CD4-positive, CD25-positive, alpha-beta regulatory T cell (primary cell): ENCODE measurements at regions not wholly inside any gene's neighbourhood (a gene's known extent, or its start where the extent isn't known, plus 50 kb on each side); places are given as distances from the start of the nearest gene placed in this dataset.
"Not testable (repeated sequence)": the region's sequence is repeated elsewhere in the genome, so short reads cannot be mapped to it uniquely, and the experiment has no call there.

Experiments
- ATAC-seq, 2 donors: fragments of 150-1000 bp; cut with Tn5 transposase; one replicate each; pipeline ENCODE4 v1.10.0; 2021; ENCODE audit warnings: low read depth in 2 of 2, moderate number of reproducible peaks in 2 of 2, moderate library complexity in 1 of 2
- DNase-seq, 3 donors: peaks; one replicate each; pipeline versions ENCODE4 v3.0.0 to v3.0.0-alpha.2; 2012 to 2022; ENCODE audit warnings: mixed read lengths in 1 of 3
- H3K27ac ChIP-seq: one replicate; pipeline ENCODE4 v1.7.0; 2013; ENCODE audit warnings: mild to moderate bottlenecking, low read length; ENCODE audit not compliant: insufficient read depth, poor library complexity, severe bottlenecking
- H3K27me3 ChIP-seq: one replicate; pipeline ENCODE4 v1.7.0; 2013; ENCODE audit warnings: low read length; ENCODE audit not compliant: control insufficient read depth, insufficient read depth
- H3K36me3 ChIP-seq: one replicate; pipeline ENCODE4 v1.7.0; 2013; ENCODE audit warnings: mild to moderate bottlenecking, low read length, moderate library complexity; ENCODE audit not compliant: control insufficient read depth, insufficient read depth
- H3K4me1 ChIP-seq: 2 replicates; pipeline ENCODE4 v1.7.0; 2013; ENCODE audit warnings: mild to moderate bottlenecking, low read length; ENCODE audit not compliant: insufficient read depth, control insufficient read depth, poor library complexity, severe bottlenecking
- H3K4me3 ChIP-seq: one replicate; pipeline ENCODE4 v1.7.0; 2013; ENCODE audit warnings: low read depth, mild to moderate bottlenecking, low read length, moderate library complexity
- H3K9me3 ChIP-seq, 2 experiments: 1 replicate in 1 of 2; 2 replicates in 1 of 2; pipeline ENCODE4 v1.7.0; 2013; ENCODE audit warnings: low read length in 2 of 2, mild to moderate bottlenecking in 1 of 2, moderate library complexity in 1 of 2; ENCODE audit not compliant: control insufficient read depth in 2 of 2
- H3K27ac Mint-ChIP-seq, 3 donors: one replicate each; pipeline ENCODE4 v1.8.0; 2020 to 2022; ENCODE audit warnings: mild to moderate bottlenecking in 3 of 3, mixed read lengths in 3 of 3, moderate library complexity in 2 of 3
- H3K27me3 Mint-ChIP-seq: one replicate; pipeline ENCODE4 v1.8.0; 2022; ENCODE audit warnings: mild to moderate bottlenecking, mixed read lengths
- H3K36me3 Mint-ChIP-seq: one replicate; pipeline ENCODE4 v1.8.0; 2020; ENCODE audit warnings: mixed read lengths
- H3K4me1 Mint-ChIP-seq, 4 donors: one replicate each; pipeline ENCODE4 v1.8.0; 2020 to 2022; ENCODE audit warnings: mixed read lengths in 4 of 4, mild to moderate bottlenecking in 1 of 4
- H3K4me3 Mint-ChIP-seq, 4 donors: one replicate each; pipeline ENCODE4 v1.8.0; 2020 to 2022; ENCODE audit warnings: mild to moderate bottlenecking in 4 of 4, mixed read lengths in 4 of 4, moderate library complexity in 3 of 4
- H3K9me3 Mint-ChIP-seq, 7 donors: one replicate each; pipeline ENCODE4 v1.8.0; 2020 to 2022; ENCODE audit warnings: mixed read lengths in 7 of 7, mild to moderate bottlenecking in 3 of 7, moderate library complexity in 2 of 7

DNA sequence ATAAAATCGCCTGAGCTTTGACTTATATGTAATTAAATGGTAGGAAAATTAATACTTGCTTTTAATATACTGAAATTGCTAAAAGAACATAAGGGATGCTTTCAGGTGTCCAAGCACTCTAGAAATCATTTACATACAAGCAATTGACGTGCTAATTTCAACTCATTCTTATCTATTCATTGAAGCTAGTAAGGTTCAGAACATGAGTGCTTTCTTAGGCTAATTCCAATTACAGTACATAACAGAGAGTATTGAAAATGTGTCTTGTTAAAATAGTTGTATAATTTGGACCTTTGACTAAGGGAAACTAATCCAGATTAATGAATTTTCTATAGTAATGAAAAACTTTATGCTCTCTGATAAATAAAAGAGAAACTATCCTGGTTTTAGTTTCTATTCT is 1016.4 kb upstream of the TYRP1 start:
- H3K9me3 Mint-ChIP-seq: peaks cover 0 to 25% (median 9%) of the 10 kb centered on the region in 7 donors
- H3K4me3 ChIP-seq: no peak overlapping the region
- no peaks in the 10 kb centered on the region for H3K27me3 ChIP-seq
- H3K27ac ChIP-seq: no peak overlapping the region
- ATAC-seq: no peak
- H3K27ac Mint-ChIP-seq: no peak overlapping the region
- H3K4me1 ChIP-seq: no peaks in the 10 kb centered on the region
- DNase-seq: no peak
- H3K4me1 Mint-ChIP-seq: no peaks in the 10 kb centered on the region
- no peaks in the 10 kb centered on the region for H3K27me3 Mint-ChIP-seq
- H3K36me3 Mint-ChIP-seq: no peaks in the 10 kb centered on the region
- H3K9me3 ChIP-seq: peaks cover 4 to 7% of the 10 kb centered on the region in 2 experiments
- no peaks in the 10 kb centered on the region for H3K36me3 ChIP-seq
- H3K4me3 Mint-ChIP-seq: no peak overlapping the region

DNA sequence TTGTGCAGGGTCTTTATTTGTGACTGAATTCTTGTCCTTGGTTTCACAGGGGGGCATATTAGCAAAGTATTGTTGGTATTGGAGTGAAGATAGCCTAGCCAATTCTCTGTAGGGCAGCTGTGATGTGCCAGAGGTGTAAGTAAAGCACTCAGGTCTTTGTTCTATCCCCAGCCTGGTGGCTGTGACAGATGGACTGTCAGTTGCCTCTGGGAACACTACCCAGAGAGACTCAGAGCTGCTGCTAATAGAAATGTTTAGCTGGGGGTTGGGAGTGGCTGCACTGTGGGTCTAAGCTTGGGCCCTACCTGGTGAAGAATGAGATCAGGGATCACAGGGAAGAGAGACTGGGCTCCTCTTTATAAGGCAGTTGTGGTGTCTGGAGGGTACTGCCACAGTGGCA is 1006.5 kb upstream of the TYRP1 start:
- no peak for DNase-seq
- Histone ChIP-seq H3K27me3 (no peaks in the 10 kb centered on the region), H3K9me3 (peaks cover 7 to 8% of the 10 kb centered on the region in 2 experiments), H3K36me3 (no peaks in the 10 kb centered on the region), H3K27ac (no peak overlapping the region), H3K4me3 (no peak overlapping the region), H3K4me1 (no peaks in the 10 kb centered on the region)
- Mint-ChIP-seq H3K4me1 (no peaks in the 10 kb centered on the region), H3K36me3 (no peaks in the 10 kb centered on the region), H3K27ac (peak overlapping the region in 1 of 3 donors; percentile 85), H3K27me3 (no peaks in the 10 kb centered on the region), H3K4me3 (no peak overlapping the region), H3K9me3 (peaks cover 0 to 32% (median 9%) of the 10 kb centered on the region in 7 donors)
- ATAC-seq: no peak

DNA sequence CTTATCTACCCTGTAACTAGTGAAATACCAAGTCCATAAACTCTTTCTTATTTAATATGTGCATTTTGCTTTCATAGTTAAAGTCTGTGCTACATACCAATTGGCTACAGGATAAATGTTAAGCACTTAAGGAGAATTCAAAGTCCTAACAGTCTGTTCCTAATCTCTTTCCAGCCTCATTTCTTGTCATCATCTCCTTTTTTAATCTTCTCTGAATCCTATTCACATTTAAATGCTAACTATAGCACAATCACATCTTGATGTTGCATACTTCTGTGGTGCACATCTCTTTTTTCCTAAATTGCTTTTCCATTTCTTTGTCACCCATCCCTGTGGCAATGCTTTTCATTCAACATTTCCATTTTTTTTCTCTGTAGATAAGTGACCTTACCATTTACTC is 996.1 kb upstream of the TYRP1 start:
- H3K27ac Mint-ChIP-seq: no peak overlapping the region
- peaks cover 0 to 4% of the 10 kb centered on the region in 2 experiments for H3K9me3 ChIP-seq
- no peak overlapping the region for H3K4me3 ChIP-seq
- no peaks in the 10 kb centered on the region for H3K27me3 ChIP-seq
- H3K4me1 ChIP-seq: no peaks in the 10 kb centered on the region
- peaks cover 4 to 17% (median 10%) of the 10 kb centered on the region in 7 donors for H3K9me3 Mint-ChIP-seq
- no peaks in the 10 kb centered on the region for H3K27me3 Mint-ChIP-seq
- no peak for DNase-seq
- no peaks in the 10 kb centered on the region for H3K36me3 ChIP-seq
- H3K27ac ChIP-seq: no peak overlapping the region
- no peak for ATAC-seq
- H3K36me3 Mint-ChIP-seq: no peaks in the 10 kb centered on the region
- H3K4me1 Mint-ChIP-seq: no peaks in the 10 kb centered on the region
- no peak overlapping the region for H3K4me3 Mint-ChIP-seq

DNA sequence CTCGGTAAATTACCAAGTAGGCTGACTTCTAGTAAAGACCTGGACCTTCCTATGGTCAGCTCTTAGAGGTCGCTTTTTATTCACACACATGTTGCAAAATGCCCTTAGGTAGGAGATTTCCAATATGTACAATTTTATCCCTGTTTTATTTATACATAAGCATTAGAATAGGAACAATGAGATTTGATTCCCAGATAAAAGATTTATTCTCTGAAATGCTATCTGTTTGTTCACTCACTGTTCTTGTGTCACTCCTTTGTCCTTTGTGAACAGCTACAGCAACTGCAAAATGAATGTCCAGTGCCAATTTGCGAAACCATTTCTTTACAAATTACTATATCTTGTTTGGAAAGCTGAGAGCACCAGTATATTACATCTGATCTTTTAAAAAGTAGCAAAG is 991.5 kb upstream of the TYRP1 start:
- Mint-ChIP-seq H3K4me1 (no peaks in the 10 kb centered on the region), H3K36me3 (no peaks in the 10 kb centered on the region), H3K9me3 (peaks cover 0 to 23% (median 5%) of the 10 kb centered on the region in 7 donors), H3K4me3 (no peak overlapping the region), H3K27ac (no peak overlapping the region), H3K27me3 (no peaks in the 10 kb centered on the region)
- no peaks in the 10 kb centered on the region for H3K4me1 ChIP-seq
- H3K27me3 ChIP-seq: no peaks in the 10 kb centered on the region
- peaks cover 0 to 4% of the 10 kb centered on the region in 2 experiments for H3K9me3 ChIP-seq
- no peak overlapping the region for H3K27ac ChIP-seq
- ATAC-seq: no peak
- DNase-seq: no peak
- no peaks in the 10 kb centered on the region for H3K36me3 ChIP-seq
- no peak overlapping the region for H3K4me3 ChIP-seq

GRCh38 chr9:11702548-11702947 is 990.6 kb upstream of the TYRP1 start:
- Mint-ChIP-seq H3K9me3 (peaks cover 0 to 19% (median 5%) of the 10 kb centered on the region in 7 donors), H3K27ac (no peak overlapping the region), H3K4me1 (no peaks in the 10 kb centered on the region), H3K27me3 (no peaks in the 10 kb centered on the region), H3K4me3 (no peak overlapping the region), H3K36me3 (no peaks in the 10 kb centered on the region)
- H3K27ac ChIP-seq: no peak overlapping the region
- H3K4me1 ChIP-seq: no peaks in the 10 kb centered on the region
- ATAC-seq: no peak
- DNase-seq: no peak
- no peak overlapping the region for H3K4me3 ChIP-seq
- no peaks in the 10 kb centered on the region for H3K27me3 ChIP-seq
- H3K36me3 ChIP-seq: no peaks in the 10 kb centered on the region
- H3K9me3 ChIP-seq: peaks cover 0 to 2% of the 10 kb centered on the region in 2 experiments

DNA sequence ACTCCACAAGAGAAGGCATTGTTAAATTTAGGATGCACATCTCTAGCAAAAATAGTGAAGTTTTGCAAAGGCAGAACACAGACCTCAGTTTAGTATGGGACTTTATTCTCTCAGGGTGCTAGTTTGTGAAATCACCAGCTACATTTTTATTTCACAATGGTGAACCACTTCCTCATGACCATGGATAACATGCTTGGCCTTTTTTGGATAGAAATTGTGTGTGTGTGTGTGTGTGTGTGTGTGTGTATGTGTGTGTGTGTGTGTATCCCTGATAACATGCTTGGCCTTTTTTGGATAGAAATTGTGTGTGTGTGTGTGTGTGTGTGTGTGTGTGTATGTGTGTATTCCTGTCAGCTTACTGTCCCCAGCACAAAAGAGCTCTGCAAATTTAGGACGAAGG is 989.0 kb upstream of the TYRP1 start:
- not testable (repeated sequence) for H3K4me3 ChIP-seq, ATAC-seq, H3K27ac Mint-ChIP-seq, H3K27ac ChIP-seq, DNase-seq, H3K4me1 Mint-ChIP-seq, H3K27me3 Mint-ChIP-seq, H3K27me3 ChIP-seq, H3K36me3 ChIP-seq, H3K4me3 Mint-ChIP-seq, H3K9me3 ChIP-seq, H3K4me1 ChIP-seq, H3K36me3 Mint-ChIP-seq
- peaks cover 0 to 25% (median 5%) of the 10 kb centered on the region in 7 donors for H3K9me3 Mint-ChIP-seq

DNA sequence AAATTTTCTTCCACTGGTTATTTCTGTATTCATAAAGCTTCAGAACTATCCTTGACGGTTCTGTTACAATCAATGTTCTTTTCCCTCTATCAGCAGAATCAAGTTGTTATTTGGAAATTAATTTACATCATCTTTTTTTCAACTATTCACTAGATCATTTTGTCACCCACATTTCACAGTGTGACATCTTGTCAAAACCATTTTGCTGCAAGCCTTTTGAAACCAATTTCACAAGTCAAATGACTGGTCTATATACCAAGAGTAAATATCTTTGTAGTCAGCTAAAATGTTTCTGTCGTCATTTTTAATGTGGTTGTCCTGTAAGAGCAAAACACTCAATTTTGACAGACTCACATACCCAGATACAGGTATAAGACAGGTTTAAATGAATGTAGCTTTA is 984.3 kb upstream of the TYRP1 start:
- Mint-ChIP-seq H3K4me3 (no peak overlapping the region), H3K9me3 (peaks cover 1 to 23% (median 7%) of the 10 kb centered on the region in 7 donors), H3K36me3 (no peaks in the 10 kb centered on the region), H3K27me3 (no peaks in the 10 kb centered on the region), H3K4me1 (no peaks in the 10 kb centered on the region), H3K27ac (no peak overlapping the region)
- Histone ChIP-seq H3K4me3 (no peak overlapping the region), H3K27me3 (no peaks in the 10 kb centered on the region), H3K4me1 (no peaks in the 10 kb centered on the region), H3K9me3 (no peaks in the 10 kb centered on the region), H3K36me3 (no peaks in the 10 kb centered on the region), H3K27ac (no peak overlapping the region)
- no peak for DNase-seq
- ATAC-seq: no peak

DNA sequence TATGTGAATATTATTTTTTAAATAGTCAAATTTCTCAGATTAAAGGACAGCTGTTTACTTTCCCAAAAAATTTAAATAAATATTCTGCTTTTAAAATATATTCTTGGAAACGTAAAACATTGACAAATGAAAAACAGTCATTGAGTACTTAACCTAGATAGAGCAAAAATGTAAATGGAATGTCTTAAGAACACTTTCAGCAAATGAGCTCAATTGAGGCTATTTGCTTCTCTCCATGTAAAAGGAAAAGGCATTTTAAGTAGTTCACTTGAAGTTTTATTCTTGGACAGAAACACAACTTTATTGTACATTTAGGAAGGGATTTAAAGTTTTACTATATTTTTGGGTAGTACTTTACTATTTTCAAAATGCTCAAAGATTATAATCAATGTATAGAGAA is 983.6 kb upstream of the TYRP1 start:
- Mint-ChIP-seq H3K36me3 (no peaks in the 10 kb centered on the region), H3K27me3 (no peaks in the 10 kb centered on the region), H3K27ac (no peak overlapping the region), H3K4me1 (no peaks in the 10 kb centered on the region), H3K9me3 (peaks cover 4 to 23% (median 6%) of the 10 kb centered on the region in 7 donors), H3K4me3 (no peak overlapping the region)
- Histone ChIP-seq H3K27ac (no peak overlapping the region), H3K36me3 (no peaks in the 10 kb centered on the region), H3K4me1 (no peaks in the 10 kb centered on the region), H3K4me3 (no peak overlapping the region), H3K9me3 (no peaks in the 10 kb centered on the region), H3K27me3 (no peaks in the 10 kb centered on the region)
- DNase-seq: no peak
- no peak for ATAC-seq
